ENCODE measurements at regions not wholly inside any gene's neighbourhood (a gene's known extent, or its start where the extent isn't known, plus 50 kb on each side); places are given as distances from the start of the nearest gene placed in this dataset.
"Not testable (repeated sequence)": the region's sequence is repeated elsewhere in the genome, so short reads cannot be mapped to it uniquely, and the experiment has no call there.

GRCh38 chr5:136814619-136815378 lies 449.5 kb upstream of the TRPC7 start:
- in situ Hi-C loops (cut with MboI; ENCODE audit: low sequenced_read_pairs in 4 of 4) = loop anchor here in 3 of 4 donors (25.0 kb wide), 2 partner anchors 398 to 673 kb away; partner anchors contain the start of gene SPOCK1 (in 1 of the 3)
- ATAC-seq (no peak), DNase-seq (no peak)
- Histone ChIP-seq H3K27me3 (no peaks in the 10 kb centered on the region), H3K27ac (no peak overlapping the region), H3K36me3 (no peaks in the 10 kb centered on the region), H3K9me3 (no peaks in the 10 kb centered on the region), H3K4me3 (no peak overlapping the region), H3K4me1 (peaks cover 14 to 23% of the 10 kb centered on the region in 2 donors)
- intact Hi-C loops (cut with DNase I; ENCODE audit: low total_unique reads) = loop anchor here (5.0 kb wide), 3 partner anchors 408 to 1382 kb away; no protein-coding TSS in a partner anchor
- TF ChIP-seq, protein P1, sequence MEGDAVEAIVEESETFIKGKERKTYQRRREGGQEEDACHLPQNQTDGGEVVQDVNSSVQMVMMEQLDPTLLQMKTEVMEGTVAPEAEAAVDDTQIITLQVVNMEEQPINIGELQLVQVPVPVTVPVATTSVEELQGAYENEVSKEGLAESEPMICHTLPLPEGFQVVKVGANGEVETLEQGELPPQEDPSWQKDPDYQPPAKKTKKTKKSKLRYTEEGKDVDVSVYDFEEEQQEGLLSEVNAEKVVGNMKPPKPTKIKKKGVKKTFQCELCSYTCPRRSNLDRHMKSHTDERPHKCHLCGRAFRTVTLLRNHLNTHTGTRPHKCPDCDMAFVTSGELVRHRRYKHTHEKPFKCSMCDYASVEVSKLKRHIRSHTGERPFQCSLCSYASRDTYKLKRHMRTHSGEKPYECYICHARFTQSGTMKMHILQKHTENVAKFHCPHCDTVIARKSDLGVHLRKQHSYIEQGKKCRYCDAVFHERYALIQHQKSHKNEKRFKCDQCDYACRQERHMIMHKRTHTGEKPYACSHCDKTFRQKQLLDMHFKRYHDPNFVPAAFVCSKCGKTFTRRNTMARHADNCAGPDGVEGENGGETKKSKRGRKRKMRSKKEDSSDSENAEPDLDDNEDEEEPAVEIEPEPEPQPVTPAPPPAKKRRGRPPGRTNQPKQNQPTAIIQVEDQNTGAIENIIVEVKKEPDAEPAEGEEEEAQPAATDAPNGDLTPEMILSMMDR (IDR thresholded peaks at IDR 0.05 in 4 of 5, conservative IDR thresholded peaks at IDR 0.05 in 1 of 5) = no peak
- TF ChIP-seq POLR2A (IDR thresholded peaks at IDR 0.05) = no peak

GRCh38 chr5:136812270-136812669 lies 446.9 kb upstream of the TRPC7 start:
- in situ Hi-C loops (cut with MboI; ENCODE audit: low sequenced_read_pairs in 4 of 4) = loop anchor here in 3 of 4 donors (25.0 kb wide), 2 partner anchors 400 to 675 kb away; partner anchors contain the start of gene SPOCK1 (in 1 of the 3)
- DNase-seq = not testable (repeated sequence)
- peak overlapping the region in 3 of 4 donors; percentile 85 to 86 (median 85) for H3K27ac ChIP-seq

GRCh38 chr5:136811551-136811950 lies 446.2 kb upstream of the TRPC7 start:
- peak; percentile 95 to 97 for ATAC-seq
- no peaks in the 10 kb centered on the region for H3K27me3 ChIP-seq
- H3K4me1 ChIP-seq = peaks cover 16 to 25% of the 10 kb centered on the region in 2 donors
- DNase-seq = peak; percentile 57 to 76
- no peaks in the 10 kb centered on the region for H3K36me3 ChIP-seq
- no peak overlapping the region for H3K4me3 ChIP-seq
- in situ Hi-C loops (cut with MboI; ENCODE audit: low sequenced_read_pairs in 4 of 4) = loop anchor here in 3 of 4 donors (25.0 kb wide), 2 partner anchors 401 to 676 kb away; partner anchors contain the start of gene SPOCK1 (in 1 of the 3)
- TF ChIP-seq, protein P1 (IDR thresholded peaks at IDR 0.05 in 4 of 5, conservative IDR thresholded peaks at IDR 0.05 in 1 of 5) = no peak
- peak in 1 of 2 donors; percentile 39 for TF ChIP-seq POLR2A (IDR thresholded peaks at IDR 0.05)
- intact Hi-C loops (cut with DNase I; ENCODE audit: low total_unique reads) = loop anchor here (5.0 kb wide), 3 partner anchors 411 to 1379 kb away; no protein-coding TSS in a partner anchor
- H3K9me3 ChIP-seq = no peaks in the 10 kb centered on the region
- H3K27ac ChIP-seq = peak overlapping the region; percentile 84 to 86 (median 85)

More at GRCh38 chr5:136812270-136812669, 446.9 kb upstream of the TRPC7 start:
- H3K27me3 ChIP-seq, H3K36me3 ChIP-seq, ATAC-seq, H3K9me3 ChIP-seq, H3K4me3 ChIP-seq: not testable (repeated sequence)
- intact Hi-C loops (cut with DNase I; ENCODE audit: low total_unique reads) = loop anchor here (5.0 kb wide), 3 partner anchors 410 to 1380 kb away; no protein-coding TSS in a partner anchor
- H3K4me1 ChIP-seq = peaks cover 16 to 25% of the 10 kb centered on the region in 2 donors

DNA sequence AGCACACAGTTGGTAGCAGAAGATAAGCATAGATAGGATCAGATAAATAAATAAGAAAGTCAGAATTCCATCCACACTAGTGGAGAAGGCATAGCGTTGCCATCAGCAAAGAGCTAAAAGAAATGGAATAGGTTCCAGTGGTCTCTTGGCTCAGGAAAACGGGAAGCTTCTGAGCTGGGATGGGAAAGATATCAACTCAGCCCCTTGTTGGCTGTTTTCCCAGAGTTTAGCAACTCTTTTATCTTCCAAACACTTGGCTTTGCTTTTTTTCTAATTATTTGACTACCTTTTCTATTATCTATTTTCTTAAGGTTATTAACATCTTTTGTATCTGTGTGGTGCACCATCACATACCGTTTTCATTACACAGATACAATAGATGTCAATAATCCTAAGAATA lies 445.7 kb upstream of the TRPC7 start:
- no peak overlapping the region for H3K4me3 ChIP-seq
- ATAC-seq (no peak), DNase-seq (no peak)
- peaks cover 16 to 25% of the 10 kb centered on the region in 2 donors for H3K4me1 ChIP-seq
- no peaks in the 10 kb centered on the region for H3K27me3 ChIP-seq
- H3K9me3 ChIP-seq = no peaks in the 10 kb centered on the region
- H3K27ac ChIP-seq = peak overlapping the region; percentile 84 to 86 (median 85)
- intact Hi-C loops (cut with DNase I; ENCODE audit: low total_unique reads) = loop anchor here (5.0 kb wide), 3 partner anchors 411 to 1379 kb away; no protein-coding TSS in a partner anchor
- TF ChIP-seq, protein P1 (IDR thresholded peaks at IDR 0.05 in 4 of 5, conservative IDR thresholded peaks at IDR 0.05 in 1 of 5) = no peak
- TF ChIP-seq POLR2A (IDR thresholded peaks at IDR 0.05) = no peak
- H3K36me3 ChIP-seq = no peaks in the 10 kb centered on the region
- in situ Hi-C loops (cut with MboI; ENCODE audit: low sequenced_read_pairs in 4 of 4) = loop anchor here in 3 of 4 donors (25.0 kb wide), 2 partner anchors 401 to 676 kb away; partner anchors contain the start of gene SPOCK1 (in 1 of the 3)
